HEK293T (cell line): ENCODE measurements at regions not wholly inside any gene's neighbourhood (a gene's known extent, or its start where the extent isn't known, plus 50 kb on each side); places are given as distances from the start of the nearest gene placed in this dataset.

Source experiments
- BHLHE40 ChIP-seq: fragments of 450-650 bp; IDR thresholded peaks from 2 replicates; pipeline ENCODE4 v1.6.1; 2016; ENCODE audit warnings: mild to moderate bottlenecking, moderate library complexity, borderline replicate concordance
- ELF4 ChIP-seq: fragments of 450-650 bp; IDR thresholded peaks from 2 replicates; pipeline ENCODE4 v1.6.1; 2017; ENCODE audit warnings: antibody characterized with exemption
- FOXM1 ChIP-seq: fragments of 450-650 bp; IDR thresholded peaks from 2 replicates; pipeline ENCODE4 v1.6.1; 2017; ENCODE audit warnings: mild to moderate bottlenecking, borderline replicate concordance
- L3MBTL2 ChIP-seq: fragments of 450-650 bp; conservative IDR thresholded peaks from 2 replicates; pipeline ENCODE4 v1.6.1; 2016; ENCODE audit warnings: mild to moderate bottlenecking
- NFRKB ChIP-seq: fragments of 450-650 bp; IDR thresholded peaks from 2 replicates; pipeline ENCODE4 v1.6.1; 2016; ENCODE audit warnings: mild to moderate bottlenecking, moderate library complexity
- SUZ12 ChIP-seq: fragments of 450-650 bp; IDR thresholded peaks from 2 replicates; pipeline ENCODE4 v1.6.1; 2016; ENCODE audit warnings: mild to moderate bottlenecking

DNA sequence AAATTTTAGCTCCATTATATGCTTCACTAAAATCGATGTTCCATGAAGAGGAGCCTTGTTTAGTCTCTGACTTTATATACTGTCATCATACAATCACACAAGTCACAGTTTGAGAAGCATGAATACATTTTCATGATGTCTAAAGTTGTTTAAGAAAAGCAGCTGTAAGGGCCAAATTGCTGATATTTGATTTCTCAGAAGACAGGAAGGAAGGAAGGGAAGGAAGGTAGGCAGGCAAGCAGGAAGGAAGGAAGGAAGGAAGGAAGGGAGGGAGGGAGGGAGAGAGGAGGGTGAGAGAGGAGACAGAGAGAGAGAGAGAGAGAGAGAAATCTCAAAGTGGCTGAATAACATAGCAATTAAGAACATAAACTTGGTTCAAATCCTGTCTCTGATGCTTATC, 153.7 kb downstream of the RTL9 start:
- no peak for TF ChIP-seq FOXM1
- no peak for TF ChIP-seq SUZ12
- TF ChIP-seq L3MBTL2: no peak
- no peak for TF ChIP-seq ELF4
- TF ChIP-seq NFRKB: no peak
- TF ChIP-seq BHLHE40: no peak
